ENCODE measurements at regions not wholly inside any gene's neighbourhood (a gene's known extent, or its start where the extent isn't known, plus 50 kb on each side); places are given as distances from the start of the nearest gene placed in this dataset.

- no peak overlapping the region for H2AFZ ChIP-seq (ENCODE audit: low read length)
- TF ChIP-seq EZH2 (IDR thresholded peaks at IDR 0.05; ENCODE audit: low read length, missing control alignments) (no peak), CTCF (conservative IDR thresholded peaks at IDR 0.05 in 1 of 2, IDR thresholded peaks at IDR 0.05 in 1 of 2; ENCODE audit: low read depth in 1 of 2, low read length in 2 of 2) (no peak)
- no peaks in the 10 kb centered on the region for H4K20me1 ChIP-seq (ENCODE audit: control insufficient read depth, extremely low read depth, insufficient read depth, low read length)
- H3K9me3 ChIP-seq (ENCODE audit: control insufficient read depth, insufficient read depth, low read depth, low read length): no peaks in the 10 kb centered on the region
- no peaks in the 10 kb centered on the region for H3K27me3 ChIP-seq (ENCODE audit: control insufficient read depth, insufficient read depth, low read length)
- H3K27ac ChIP-seq (ENCODE audit: insufficient read depth, low read length): no peak overlapping the region
- no peaks in the 10 kb centered on the region for H3K36me3 ChIP-seq (ENCODE audit: control insufficient read depth, insufficient read depth, low read length)
- no peak for DNase-seq (ENCODE audit: low read depth in 2 of 2)
- H3K4me1 ChIP-seq (ENCODE audit: control insufficient read depth, extremely low read depth, insufficient read depth, low read length): no peaks in the 10 kb centered on the region
- H3K79me2 ChIP-seq (ENCODE audit: control insufficient read depth, insufficient read depth, low read length): no peaks in the 10 kb centered on the region
- no peak overlapping the region for H3K4me2 ChIP-seq (ENCODE audit: extremely low read depth, insufficient read depth, low read length)
- H3K4me3 ChIP-seq (replicated peaks in 1 of 4; ENCODE audit: control extremely low read depth in 1 of 4, insufficient read depth in 1 of 4, low read depth in 3 of 4, low read length in 4 of 4): no peak overlapping the region
- H3K9ac ChIP-seq (ENCODE audit: insufficient read depth, low read length): no peak overlapping the region
These were observed 152.4 kb downstream of the TDRD15 start for GRCh38 chr2:21276163-21276562.

GRCh38 chr2:21277068-21278056 is 153.6 kb downstream of the TDRD15 start:
- Histone ChIP-seq H3K36me3 (ENCODE audit: control insufficient read depth, insufficient read depth, low read length) (no peaks in the 10 kb centered on the region), H3K79me2 (ENCODE audit: control insufficient read depth, insufficient read depth, low read length) (no peaks in the 10 kb centered on the region)
- DNase-seq (ENCODE audit: low read depth in 2 of 2): no peak

More at GRCh38 chr2:21277068-21278056, 153.6 kb downstream of the TDRD15 start:
- H3K4me1 ChIP-seq (ENCODE audit: control insufficient read depth, extremely low read depth, insufficient read depth, low read length): no peaks in the 10 kb centered on the region
- H3K9me3 ChIP-seq (ENCODE audit: control insufficient read depth, insufficient read depth, low read depth, low read length): no peaks in the 10 kb centered on the region
- H3K27ac ChIP-seq (ENCODE audit: insufficient read depth, low read length): no peak overlapping the region
- H3K9ac ChIP-seq (ENCODE audit: insufficient read depth, low read length): no peak overlapping the region
- H3K27me3 ChIP-seq (ENCODE audit: control insufficient read depth, insufficient read depth, low read length): no peaks in the 10 kb centered on the region
- H2AFZ ChIP-seq (ENCODE audit: low read length): no peak overlapping the region
- no peak overlapping the region for H3K4me2 ChIP-seq (ENCODE audit: extremely low read depth, insufficient read depth, low read length)
- H4K20me1 ChIP-seq (ENCODE audit: control insufficient read depth, extremely low read depth, insufficient read depth, low read length): no peaks in the 10 kb centered on the region
- TF ChIP-seq CTCF (conservative IDR thresholded peaks at IDR 0.05 in 1 of 2, IDR thresholded peaks at IDR 0.05 in 1 of 2; ENCODE audit: low read depth in 1 of 2, low read length in 2 of 2): no peak
- no peak for TF ChIP-seq EZH2 (IDR thresholded peaks at IDR 0.05; ENCODE audit: low read length, missing control alignments)
- H3K4me3 ChIP-seq (replicated peaks in 1 of 4; ENCODE audit: control extremely low read depth in 1 of 4, insufficient read depth in 1 of 4, low read depth in 3 of 4, low read length in 4 of 4): no peak overlapping the region
